Activated naive CD4-positive, alpha-beta T cell (primary cell): ENCODE measurements at regions not wholly inside any gene's neighbourhood (a gene's known extent, or its start where the extent isn't known, plus 50 kb on each side); places are given as distances from the start of the nearest gene placed in this dataset.
"Not testable (repeated sequence)": the region's sequence is repeated elsewhere in the genome, so short reads cannot be mapped to it uniquely, and the experiment has no call there.

Experiments
- DNase-seq, 4 experiments: peaks; one replicate each; lab custom pipeline; 2025; lab: John Stamatoyannopoulos, UW

GRCh38 chr15:31673263-31673662 is 346.6 kb downstream of the KLF13 start:
- not testable (repeated sequence) for DNase-seq

GRCh38 chr15:31681529-31682259 is 348.6 kb upstream of the CHRNA7 start:
- DNase-seq, result not testable (repeated sequence)

DNA sequence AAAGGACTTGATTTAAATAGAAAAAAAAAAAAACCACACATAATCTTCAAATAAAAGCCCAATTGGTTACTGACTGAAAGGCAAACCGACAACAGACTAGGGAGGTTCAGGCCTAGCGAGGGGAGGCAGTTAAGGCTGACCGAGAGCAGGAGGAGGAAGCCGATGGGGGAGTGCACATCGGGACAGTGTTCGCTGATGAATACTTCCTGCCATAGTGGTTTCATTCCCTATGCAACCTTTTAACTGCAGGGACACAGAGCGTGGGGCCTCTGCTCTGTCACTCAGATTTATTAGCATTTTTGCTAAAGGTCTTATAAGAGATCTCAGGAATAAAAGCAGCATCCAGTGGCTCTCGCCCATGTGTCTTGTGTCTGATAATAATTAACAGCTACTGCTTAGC is 343.2 kb upstream of the CHRNA7 start:
- DNase-seq, result not testable (repeated sequence)

DNA sequence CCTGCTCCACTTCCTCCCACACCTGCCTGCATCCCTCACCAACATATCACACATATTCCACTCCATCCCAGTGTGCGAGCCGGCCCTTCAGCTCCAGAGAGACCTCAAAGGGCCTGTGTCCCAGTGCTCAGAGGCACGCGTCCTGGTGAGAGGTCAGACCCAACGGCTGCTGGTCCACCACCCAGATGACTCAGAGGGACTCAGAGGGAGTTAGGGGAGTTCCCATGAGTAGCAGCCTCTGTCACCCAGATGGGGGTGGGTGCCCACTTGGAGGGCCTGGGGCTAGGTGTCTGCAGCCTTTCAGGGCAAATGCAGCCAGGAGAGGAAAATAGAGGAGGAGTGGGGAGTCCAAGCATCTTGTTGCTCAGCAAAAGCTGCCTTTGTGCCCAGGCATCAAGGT is 333.8 kb upstream of the CHRNA7 start:
- not testable (repeated sequence) for DNase-seq

- not testable (repeated sequence) for DNase-seq
Measured at GRCh38 chr15:31705076-31705678, 325.1 kb upstream of the CHRNA7 start.

DNA sequence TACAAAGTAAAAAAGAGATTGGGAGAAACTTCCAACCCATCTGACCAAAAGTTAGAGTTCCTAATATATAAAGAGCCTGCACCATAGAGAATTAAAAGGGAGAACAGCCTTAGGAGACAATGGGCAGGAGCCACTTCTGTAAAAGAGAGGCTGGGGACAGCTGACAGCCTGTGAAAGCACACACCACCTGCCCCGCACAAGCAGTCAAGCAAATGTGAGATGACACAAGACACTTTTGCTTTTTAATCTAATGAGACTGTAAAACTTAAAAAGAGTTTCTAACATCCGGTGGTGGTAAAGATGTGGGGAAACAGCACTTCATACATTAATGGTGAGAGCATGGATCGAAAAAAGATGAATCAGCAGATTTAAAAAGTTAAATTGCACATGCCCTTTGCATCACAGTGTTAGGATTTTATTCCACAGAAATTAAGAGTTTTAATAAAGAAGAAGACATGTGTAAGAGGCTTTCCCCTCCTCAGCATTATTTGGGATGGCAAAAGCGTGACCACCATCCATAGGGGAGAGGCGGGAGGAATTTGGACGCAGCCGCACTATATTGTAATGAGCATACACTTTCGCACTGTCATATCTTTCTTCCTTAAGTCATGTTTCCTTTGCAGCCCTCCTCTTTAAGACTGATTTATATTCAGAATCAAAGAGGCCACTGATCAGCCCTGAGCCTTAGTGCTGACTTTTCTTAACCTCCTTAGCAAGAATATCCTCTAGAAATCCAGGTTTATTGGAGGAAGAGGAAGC is 322.2 kb upstream of the CHRNA7 start:
- not testable (repeated sequence) for DNase-seq

DNA sequence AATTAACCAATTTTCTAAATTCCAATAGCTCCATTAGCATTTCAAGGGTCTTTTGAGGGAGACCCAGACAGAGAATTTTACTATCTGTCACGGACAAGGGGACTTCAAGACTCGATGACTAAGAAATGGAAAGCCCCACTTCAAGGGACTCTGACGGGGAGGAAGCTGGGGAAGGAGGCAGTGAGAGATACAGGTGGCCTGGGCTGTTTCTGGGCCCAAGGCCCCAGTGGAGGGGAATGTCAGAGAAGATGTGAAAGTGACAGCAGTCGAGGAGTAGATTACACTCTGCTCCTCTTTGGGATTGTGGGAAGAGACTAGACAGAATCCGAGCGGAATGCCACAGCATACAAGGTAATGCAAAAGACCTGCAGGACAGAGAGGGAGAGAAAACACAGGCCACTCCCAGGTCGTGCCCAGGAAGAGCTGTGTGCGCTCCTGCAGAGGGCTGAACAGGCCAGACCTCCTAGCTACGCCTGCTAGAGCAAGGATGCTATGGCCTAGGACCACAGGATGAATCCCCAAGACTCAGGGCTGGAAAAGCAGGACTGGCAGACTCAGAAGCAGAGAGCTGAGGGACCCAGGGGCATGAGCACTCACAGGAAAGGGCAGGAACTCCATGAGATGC is 321.5 kb upstream of the CHRNA7 start:
- not testable (repeated sequence) for DNase-seq

GRCh38 chr15:31709479-31709878 is 320.8 kb upstream of the CHRNA7 start:
- not testable (repeated sequence) for DNase-seq

- not testable (repeated sequence) for DNase-seq
Measured at GRCh38 chr15:31710806-31711205, 319.5 kb upstream of the CHRNA7 start.

DNA sequence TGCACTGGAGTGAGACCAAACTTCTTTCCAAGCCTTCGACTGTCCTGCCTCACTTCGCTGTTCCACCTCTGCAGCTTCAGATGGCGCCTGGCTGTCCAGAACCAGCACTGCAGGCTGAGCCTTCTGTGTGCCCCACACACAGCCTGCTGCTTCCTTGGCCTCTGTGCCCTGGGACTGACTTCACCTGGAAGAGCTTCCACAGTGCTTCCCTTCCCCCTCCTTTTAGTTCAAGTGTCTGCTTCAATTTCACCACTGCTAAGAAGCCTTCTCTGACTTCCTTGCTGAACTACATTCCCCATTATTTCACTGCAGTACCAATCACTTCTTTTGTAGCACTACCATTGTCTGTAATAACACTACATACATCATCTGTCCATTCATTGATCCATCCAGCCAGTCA is 315.1 kb upstream of the CHRNA7 start:
- DNase-seq, result not testable (repeated sequence)

DNA sequence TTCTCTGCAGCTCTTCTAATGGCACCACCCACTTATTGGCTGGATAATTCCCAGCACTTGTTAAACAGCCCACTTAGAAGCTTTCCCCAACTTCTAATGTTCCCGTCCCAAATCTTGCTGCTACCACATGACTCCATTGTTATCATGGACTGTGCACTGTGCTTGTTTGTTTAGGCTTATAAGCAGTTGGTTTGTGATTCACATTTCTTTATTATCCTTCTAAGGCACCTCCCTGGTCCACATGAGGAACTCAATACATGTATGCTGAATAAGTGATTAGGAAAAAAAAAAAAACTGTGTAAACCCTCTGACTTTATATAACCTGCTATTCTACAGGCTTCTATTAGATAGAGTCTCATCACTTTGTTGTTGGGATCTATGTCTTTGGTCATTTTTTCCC is 311.7 kb upstream of the CHRNA7 start:
- DNase-seq, result not testable (repeated sequence)

DNA sequence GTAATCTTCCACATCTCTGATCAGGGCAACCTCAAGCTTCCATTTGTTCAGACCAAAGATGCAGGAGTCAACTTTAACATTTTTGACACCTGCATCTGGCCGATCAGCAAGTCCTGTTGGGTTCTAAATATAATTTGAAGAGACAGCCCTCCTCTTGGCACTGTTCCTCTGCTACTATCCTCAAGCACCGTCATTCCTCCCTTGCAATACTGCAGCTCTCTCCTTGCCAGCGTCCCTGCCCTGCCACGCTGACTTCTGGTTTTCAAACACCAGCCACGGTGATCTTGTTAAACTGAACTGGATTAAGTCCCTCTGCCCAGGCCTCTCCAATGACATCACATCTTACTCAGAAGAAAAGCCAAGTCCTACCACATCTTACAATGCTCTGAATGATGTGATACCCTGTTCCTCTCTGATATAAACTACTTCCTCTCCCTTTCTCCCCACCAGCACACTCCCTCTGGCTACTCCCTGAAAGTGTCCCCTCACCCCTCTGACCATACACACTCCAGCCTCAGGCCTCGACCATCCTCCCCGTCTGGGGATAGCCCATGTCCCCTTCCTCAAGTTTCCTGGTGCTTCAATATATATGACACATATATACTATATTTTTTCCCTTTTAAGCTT is 310.8 kb upstream of the CHRNA7 start:
- not testable (repeated sequence) for DNase-seq

DNA sequence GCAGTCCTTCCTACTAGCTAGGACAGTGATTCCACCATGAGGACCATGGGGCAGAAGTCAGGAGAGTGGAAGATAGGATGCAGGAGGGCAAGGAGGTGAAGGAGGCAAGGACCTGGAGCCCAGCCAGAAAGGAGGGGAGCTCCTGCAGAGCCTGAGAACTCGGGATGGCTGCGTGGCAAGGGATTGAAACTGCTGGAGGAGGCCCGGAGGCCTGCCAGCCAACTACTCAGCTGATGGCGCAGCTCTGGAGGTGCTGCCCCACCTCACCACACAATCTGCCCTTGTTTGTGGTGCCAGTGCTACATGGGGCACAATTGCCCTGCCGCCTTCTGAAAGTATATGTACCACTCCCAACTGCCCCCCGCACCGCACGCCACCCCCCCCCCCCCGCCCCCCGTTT is 307.3 kb upstream of the CHRNA7 start:
- DNase-seq, result not testable (repeated sequence)

DNA sequence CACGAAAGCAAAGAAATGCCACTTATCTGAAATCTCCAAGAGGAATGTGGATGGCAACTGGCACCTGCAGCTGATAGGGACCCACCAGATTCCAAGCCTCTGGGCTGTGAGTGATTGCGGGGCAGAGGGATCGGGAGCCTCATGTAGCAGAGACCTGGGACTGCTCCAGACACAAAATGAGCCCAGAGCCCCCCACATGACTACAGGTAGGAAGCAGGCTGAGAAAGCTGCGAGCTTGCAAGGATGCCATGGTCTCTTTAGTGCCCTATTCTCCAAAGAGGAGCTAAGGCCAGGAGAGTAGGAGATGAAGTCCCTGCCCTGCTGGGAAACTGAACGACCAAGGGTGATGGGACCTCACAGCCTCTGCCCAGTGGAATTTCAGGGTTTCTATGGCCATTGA is 305.4 kb upstream of the CHRNA7 start:
- DNase-seq, result not testable (repeated sequence)

- DNase-seq, result not testable (repeated sequence)
Measured at GRCh38 chr15:31725619-31726018, 304.7 kb upstream of the CHRNA7 start.

- no peak for DNase-seq
Measured at GRCh38 chr15:31727612-31728011, 302.7 kb upstream of the CHRNA7 start.

DNA sequence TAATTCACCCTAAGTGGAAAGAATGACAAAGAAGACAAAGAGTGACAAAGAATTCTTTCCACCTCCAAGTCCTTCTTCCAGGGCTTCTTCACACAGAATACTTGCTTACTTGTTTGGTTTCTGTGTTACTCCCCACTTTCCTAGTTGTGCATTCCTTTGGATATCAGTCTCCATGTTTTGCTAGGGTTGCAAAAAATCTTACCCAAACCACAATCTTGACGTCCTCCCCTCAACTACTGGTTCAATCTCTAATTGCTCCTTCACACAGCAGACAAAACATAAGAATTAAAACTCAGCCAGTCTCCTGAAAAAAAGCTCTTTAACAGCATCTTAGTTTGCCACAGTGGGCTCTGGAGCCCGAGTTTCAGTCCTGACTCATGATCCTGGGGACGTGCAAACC is 297.6 kb upstream of the CHRNA7 start:
- no peak for DNase-seq

- no peak for DNase-seq
Measured at GRCh38 chr15:31733424-31733823, 296.9 kb upstream of the CHRNA7 start.

DNA sequence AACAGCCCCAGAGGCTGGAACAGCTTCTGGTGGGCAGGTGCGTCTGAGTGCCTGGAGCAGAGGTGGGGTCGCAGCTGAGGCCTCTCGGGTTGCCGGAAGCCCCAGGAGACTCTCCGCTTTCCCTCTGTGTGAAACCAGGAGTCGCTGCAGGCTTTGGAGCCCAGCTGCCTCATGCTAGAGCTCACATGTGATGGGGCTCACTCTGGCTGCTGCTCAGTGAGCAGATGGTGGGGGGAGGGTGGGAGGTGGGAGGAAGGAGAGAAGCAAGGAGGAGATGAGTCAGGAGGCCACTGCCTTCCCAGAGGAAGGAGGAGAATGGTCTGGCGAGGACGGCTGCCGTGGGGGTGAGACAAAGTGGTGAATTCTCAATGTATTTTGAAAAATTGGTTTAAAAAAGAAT is 290.1 kb upstream of the CHRNA7 start:
- DNase-seq, result no peak

DNA sequence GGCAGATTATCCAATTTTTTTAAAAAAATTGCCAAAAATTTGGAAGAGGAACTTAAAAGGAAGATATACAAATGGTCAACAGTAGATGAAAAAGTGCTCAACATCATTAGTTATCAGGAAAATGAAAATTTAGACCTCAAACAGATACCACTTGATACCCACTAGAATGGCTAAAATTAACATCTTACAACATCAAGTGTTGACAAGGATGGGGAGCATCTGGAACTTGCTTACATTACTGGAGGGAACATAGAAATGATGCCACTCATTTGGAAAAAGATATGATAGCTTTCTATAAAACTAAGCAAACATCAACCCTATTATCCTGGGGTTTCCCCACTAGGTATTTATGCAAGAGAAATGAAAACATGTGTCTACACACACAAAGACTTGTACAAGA is 284.5 kb upstream of the CHRNA7 start:
- DNase-seq, result no peak

GRCh38 chr15:31752065-31752762 is 278.1 kb upstream of the CHRNA7 start:
- no peak for DNase-seq
